ELR (cell line): ENCODE measurements at regions not wholly inside any gene's neighbourhood (a gene's known extent, or its start where the extent isn't known, plus 50 kb on each side); places are given as distances from the start of the nearest gene placed in this dataset.

Source experiments
- DNase-seq: peaks from one replicate; pipeline ENCODE4 v3.0.0-alpha.2; 2015; ENCODE audit warnings: low read depth

- DNase-seq: no peak
These were observed 152.7 kb upstream of the SOX11 start for GRCh38 chr2:5539282-5540165.

GRCh38 chr2:5540856-5541255 is 151.3 kb upstream of the SOX11 start:
- no peak for DNase-seq

- no peak for DNase-seq
These were observed 147.9 kb upstream of the SOX11 start for GRCh38 chr2:5544205-5544786.

- DNase-seq: no peak
These were observed 146.0 kb upstream of the SOX11 start for GRCh38 chr2:5546181-5546580.

GRCh38 chr2:5548991-5549715 is 143.0 kb upstream of the SOX11 start:
- DNase-seq: no peak

DNA sequence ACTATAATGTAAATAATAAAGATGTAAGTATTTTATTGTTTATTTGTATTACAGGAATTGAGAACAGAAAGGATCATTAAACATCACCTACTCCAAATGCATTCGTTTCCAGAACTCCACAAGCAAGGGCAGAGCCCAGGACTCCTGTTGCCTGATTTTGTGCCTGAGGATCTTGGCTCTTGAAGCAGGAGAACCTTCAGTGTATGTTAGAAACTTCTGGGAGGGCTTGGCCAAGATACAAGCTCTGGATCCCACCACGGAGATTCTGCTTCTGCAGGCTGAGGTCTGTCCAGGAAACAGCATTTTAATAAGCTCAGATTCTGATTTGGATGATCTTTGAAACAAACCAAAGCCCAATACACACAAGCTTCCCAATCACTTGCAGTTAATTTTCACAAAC is 142.4 kb upstream of the SOX11 start:
- DNase-seq: no peak

- DNase-seq: no peak
These were observed 136.5 kb upstream of the SOX11 start for GRCh38 chr2:5555636-5556035.

GRCh38 chr2:5561006-5561405 is 131.2 kb upstream of the SOX11 start:
- DNase-seq: no peak

- no peak for DNase-seq
These were observed 129.8 kb upstream of the SOX11 start for GRCh38 chr2:5562426-5562825.

DNA sequence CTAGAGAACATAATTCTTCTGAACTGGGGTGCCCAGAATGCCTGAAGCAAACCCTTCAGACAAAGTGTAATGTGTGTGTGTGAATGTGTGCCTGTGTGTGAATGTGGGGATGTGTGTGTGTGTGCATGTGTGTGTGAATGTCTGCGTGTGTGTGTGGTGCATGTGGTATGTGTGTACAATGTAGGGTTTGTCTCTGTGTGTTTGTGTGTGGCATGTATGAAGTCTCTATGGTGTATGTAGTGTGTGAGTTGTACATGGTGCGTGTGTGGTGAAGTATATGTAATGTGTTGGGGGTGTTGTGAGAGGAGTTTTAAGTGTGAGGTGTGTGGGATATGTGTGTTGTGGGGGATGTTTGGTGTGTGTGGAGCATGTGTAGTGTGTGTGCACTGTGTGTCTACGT is 129.3 kb upstream of the SOX11 start:
- no peak for DNase-seq

GRCh38 chr2:5563411-5563810 is 128.8 kb upstream of the SOX11 start:
- no peak for DNase-seq

GRCh38 chr2:5569256-5569655 is 122.9 kb upstream of the SOX11 start:
- DNase-seq: no peak

DNA sequence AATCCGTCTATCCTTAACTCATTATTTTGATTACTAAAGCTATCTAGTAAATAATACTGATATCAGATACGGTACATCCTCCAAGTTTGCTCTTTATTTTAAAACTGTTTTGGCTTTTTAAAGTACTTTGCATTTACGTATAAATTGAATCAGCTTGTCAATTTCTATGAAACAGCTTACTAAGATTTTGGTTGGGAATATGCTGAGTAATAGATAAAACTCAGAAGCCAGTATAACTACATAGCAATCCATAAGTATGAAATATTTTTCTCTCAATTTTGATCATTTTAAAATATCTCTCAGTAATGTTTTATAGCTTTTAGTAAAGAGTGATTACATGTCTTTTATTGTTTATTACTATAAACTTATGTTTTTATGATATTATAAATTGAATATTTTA is 116.2 kb upstream of the SOX11 start:
- DNase-seq: no peak

GRCh38 chr2:5587766-5588165 is 104.4 kb upstream of the SOX11 start:
- no peak for DNase-seq

DNA sequence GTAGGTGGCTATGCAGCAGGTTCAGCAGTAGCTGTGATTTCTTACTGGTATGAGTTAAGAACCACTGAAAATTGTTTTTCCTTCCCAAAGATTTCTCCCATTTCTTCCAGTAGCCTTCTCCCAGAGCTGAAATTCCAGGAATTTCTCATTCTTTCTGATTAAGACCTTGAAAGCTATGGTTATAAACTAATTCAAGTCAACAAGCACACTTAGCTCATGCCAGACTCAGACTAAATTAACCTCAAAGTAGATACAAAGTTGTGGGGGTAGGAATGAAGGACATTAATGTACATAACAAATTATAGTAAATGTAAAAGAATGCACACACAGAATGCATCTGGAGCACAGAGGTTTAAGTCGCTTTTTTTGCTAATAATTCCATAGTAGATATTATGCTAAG is 103.6 kb upstream of the SOX11 start:
- DNase-seq: no peak

DNA sequence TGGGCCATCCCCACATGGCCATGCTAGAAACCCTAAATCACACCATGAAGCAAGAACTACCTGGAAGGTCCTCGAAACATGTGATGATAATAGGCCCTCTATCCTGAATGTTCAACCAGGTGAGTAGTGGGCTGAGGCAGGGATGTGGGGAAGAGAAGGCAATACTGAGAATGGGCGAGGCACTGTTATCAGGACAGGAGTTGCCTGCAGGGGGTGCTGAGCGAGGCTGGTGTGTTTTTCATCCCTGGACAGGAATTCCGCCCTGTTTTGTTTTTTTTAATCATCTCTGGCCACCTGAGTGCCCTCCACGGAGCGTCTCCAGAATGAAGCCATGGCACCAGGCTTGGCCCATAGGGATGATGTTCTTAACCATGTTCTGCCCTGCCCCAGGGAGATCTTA is 103.0 kb upstream of the SOX11 start:
- no peak for DNase-seq

- DNase-seq: no peak
These were observed 101.3 kb upstream of the SOX11 start for GRCh38 chr2:5590886-5591285.

GRCh38 chr2:5592916-5593315 is 99.3 kb upstream of the SOX11 start:
- no peak for DNase-seq

DNA sequence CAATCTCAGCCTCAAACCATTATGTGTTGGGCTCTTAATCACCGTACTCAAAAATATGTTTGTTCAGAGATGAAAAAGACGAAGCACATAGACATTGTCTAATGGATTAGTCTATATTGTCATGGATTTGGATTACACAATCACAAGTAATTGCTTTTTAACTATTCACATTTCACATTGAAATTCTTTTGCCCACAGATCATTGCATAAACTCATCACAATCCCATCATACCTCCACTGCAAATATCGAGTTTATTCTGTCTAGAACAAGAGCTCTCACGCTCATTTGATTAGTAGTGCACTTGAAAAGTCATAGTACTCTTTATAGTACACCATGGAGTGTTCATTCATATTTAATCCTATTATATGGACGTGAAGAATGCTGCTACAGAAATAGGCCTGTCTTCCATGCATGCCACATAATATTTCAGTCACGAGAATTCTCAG is 97.9 kb upstream of the SOX11 start:
- no peak for DNase-seq

GRCh38 chr2:5596868-5597267 is 95.3 kb upstream of the SOX11 start:
- no peak for DNase-seq

DNA sequence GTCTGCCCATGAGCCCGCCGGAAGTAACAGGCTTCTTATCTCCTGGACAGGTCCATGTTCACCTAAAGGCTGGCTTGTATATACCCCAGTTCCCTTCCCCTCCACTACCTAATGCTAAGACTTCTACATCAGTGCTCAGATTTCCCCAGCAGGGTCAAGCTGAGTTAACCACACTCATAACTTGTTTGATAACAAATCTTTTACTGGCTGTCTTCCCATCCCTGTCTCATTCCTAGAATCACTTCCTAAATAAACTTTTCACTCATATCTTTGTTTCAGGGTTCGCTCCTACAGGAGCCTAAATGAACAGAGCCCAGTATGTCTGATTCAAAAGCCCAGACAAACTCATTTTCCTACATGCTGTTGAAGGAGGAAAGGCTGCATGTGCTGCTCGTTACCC is 94.0 kb upstream of the SOX11 start:
- DNase-seq: no peak

GRCh38 chr2:5609201-5609600 is 83.0 kb upstream of the SOX11 start:
- DNase-seq: no peak

- no peak for DNase-seq
These were observed 79.5 kb upstream of the SOX11 start for GRCh38 chr2:5612666-5613065.
